Kidney epithelial cell (primary cell): ENCODE measurements at regions not wholly inside any gene's neighbourhood (a gene's known extent, or its start where the extent isn't known, plus 50 kb on each side); places are given as distances from the start of the nearest gene placed in this dataset.
A peak's percentile ranks its signal among the peaks of the same experiment; 100 is the strongest.

ENCODE experiments used
- DNase-seq: peaks from one replicate; pipeline ENCODE4 v3.0.0-alpha.2; 2010; ENCODE audit warnings: low read depth
- H3K27me3 ChIP-seq: 2 replicates; pipeline ENCODE4 v1.6.0; 2011; ENCODE audit warnings: low read length; ENCODE audit not compliant: control insufficient read depth, insufficient read depth
- H3K36me3 ChIP-seq: 2 replicates; pipeline ENCODE4 v1.5.1; 2011; ENCODE audit warnings: low read length; ENCODE audit not compliant: control insufficient read depth, insufficient read depth
- H3K4me3 ChIP-seq: 2 replicates; pipeline ENCODE4 v1.5.1; 2011; ENCODE audit warnings: low read depth, mild to moderate bottlenecking, control low read depth, low read length
- CTCF ChIP-seq: IDR thresholded peaks from 2 replicates; pipeline ENCODE4 v1.5.1; 2011; ENCODE audit warnings: mild to moderate bottlenecking, moderate library complexity, low read length, control low read depth, inconsistent platforms; ENCODE audit not compliant: insufficient read depth, poor library complexity, severe bottlenecking

GRCh38 chr18:55838841-55839240 is 250.8 kb upstream of the TCF4 start:
- no peak for DNase-seq
- H3K27me3 ChIP-seq, result no peaks in the 10 kb centered on the region
- no peaks in the 10 kb centered on the region for H3K36me3 ChIP-seq
- TF ChIP-seq CTCF, result no peak
- H3K4me3 ChIP-seq, result no peak overlapping the region

- no peaks in the 10 kb centered on the region for H3K27me3 ChIP-seq
- DNase-seq, result no peak
- TF ChIP-seq CTCF, result no peak
- no peaks in the 10 kb centered on the region for H3K36me3 ChIP-seq
- H3K4me3 ChIP-seq, result no peak overlapping the region
These were observed 250.3 kb upstream of the TCF4 start for GRCh38 chr18:55838319-55838718.

- Histone ChIP-seq H3K27me3 (no peaks in the 10 kb centered on the region), H3K36me3 (no peaks in the 10 kb centered on the region), H3K4me3 (no peak overlapping the region)
- TF ChIP-seq CTCF, result no peak
- peak; percentile 96 for DNase-seq
These were observed 245.6 kb upstream of the TCF4 start for GRCh38 chr18:55833543-55833942.

GRCh38 chr18:55830544-55830943 is 242.6 kb upstream of the TCF4 start:
- no peak for TF ChIP-seq CTCF
- Histone ChIP-seq H3K27me3 (no peaks in the 10 kb centered on the region), H3K4me3 (no peak overlapping the region), H3K36me3 (no peaks in the 10 kb centered on the region)
- DNase-seq, result no peak

GRCh38 chr18:55821219-55821618 is 233.2 kb upstream of the TCF4 start:
- peak; percentile 34 for DNase-seq
- no peak overlapping the region for H3K4me3 ChIP-seq
- H3K36me3 ChIP-seq, result no peaks in the 10 kb centered on the region
- no peaks in the 10 kb centered on the region for H3K27me3 ChIP-seq
- TF ChIP-seq CTCF, result no peak

- TF ChIP-seq CTCF, result no peak
- no peak for DNase-seq
- H3K36me3 ChIP-seq, result no peaks in the 10 kb centered on the region
These were observed 231.5 kb upstream of the TCF4 start for GRCh38 chr18:55819448-55819847.

More at GRCh38 chr18:55819448-55819847, 231.5 kb upstream of the TCF4 start:
- Histone ChIP-seq H3K27me3 (no peaks in the 10 kb centered on the region), H3K4me3 (no peak overlapping the region)
